Vagina (tissue), 2 donors: ENCODE measurements at regions not wholly inside any gene's neighbourhood (a gene's known extent, or its start where the extent isn't known, plus 50 kb on each side); places are given as distances from the start of the nearest gene placed in this dataset.

Source experiments
- DNase-seq, 2 donors: peaks; one replicate each; pipeline ENCODE4 v3.0.0-alpha.2; 2017; ENCODE audit errors: extremely low spot score in 2 of 2
- H3K27ac ChIP-seq: fragments of 200-600 bp; sonication (generic); one replicate; pipeline ENCODE4 v1.5.1; 2019
- H3K27me3 ChIP-seq: fragments of 200-600 bp; sonication (generic); one replicate; pipeline ENCODE4 v1.5.1; 2019
- H3K36me3 ChIP-seq, 2 donors: fragments of 200-600 bp; sonication (generic); one replicate each; pipeline ENCODE4 v1.5.1; 2017 to 2019
- H3K4me1 ChIP-seq: fragments of 200-600 bp; sonication (generic); one replicate; pipeline ENCODE4 v1.5.1; 2019
- H3K4me3 ChIP-seq, 2 donors: fragments of 200-600 bp; sonication (generic); 1 replicate in 1 of 2; 2 replicates in 1 of 2; pipeline ENCODE4 v1.5.1; 2016 to 2019
- H3K9me3 ChIP-seq: fragments of 200-600 bp; sonication (generic); one replicate; pipeline ENCODE4 v1.5.1; 2019
- CTCF ChIP-seq, 3 experiments: fragments of 450-650 bp in 2 of 3; fragments of 200-600 bp in 1 of 3; sonication (generic) in 1 of 3; IDR thresholded peaks; one replicate each; pipeline ENCODE4 v1.5.1; 2017 to 2019; ENCODE audit warnings: antibody characterized with exemption in 3 of 3, mild to moderate bottlenecking in 2 of 3, moderate library complexity in 2 of 3
- POLR2A ChIP-seq, 2 donors: fragments of 450-650 bp; IDR thresholded peaks; one replicate each; pipeline ENCODE4 v1.6.1; 2017; ENCODE audit warnings: antibody characterized with exemption in 2 of 2, mild to moderate bottlenecking in 2 of 2, moderate library complexity in 2 of 2
- POLR2AphosphoS5 ChIP-seq, 2 donors: sonication (generic); formaldehyde crosslinking; IDR thresholded peaks; one replicate each; pipeline ENCODE4 v1.9.0; 2017; ENCODE audit warnings: antibody characterized with exemption in 2 of 2, mild to moderate bottlenecking in 2 of 2, low read depth in 1 of 2; ENCODE audit not compliant: insufficient read depth in 1 of 2
- intact Hi-C: fragments of 100-400 bp; cut with DNase I; formaldehyde crosslinking; loops from one replicate; pipeline ENCODE4 v1.15.1; 2023

- Histone ChIP-seq H3K9me3 (no peaks in the 10 kb centered on the region), H3K36me3 (no peaks in the 10 kb centered on the region), H3K27me3 (no peaks in the 10 kb centered on the region), H3K4me1 (no peaks in the 10 kb centered on the region), H3K4me3 (no peak overlapping the region), H3K27ac (no peak overlapping the region)
- DNase-seq: no peak
- no peak for TF ChIP-seq CTCF (IDR thresholded peaks at IDR 0.05)
- TF ChIP-seq POLR2A (IDR thresholded peaks at IDR 0.05): no peak
- no peak for TF ChIP-seq POLR2AphosphoS5 (IDR thresholded peaks at IDR 0.05; ENCODE audit: insufficient read depth in 1 of 2, low read depth in 1 of 2)
- intact Hi-C loops: no loop called here
These were observed 384.0 kb upstream of the SEMA3D start for GRCh38 chr7:85570898-85571297.

GRCh38 chr7:85567983-85568382 is 381.1 kb upstream of the SEMA3D start:
- TF ChIP-seq CTCF (IDR thresholded peaks at IDR 0.05) (no peak), POLR2A (IDR thresholded peaks at IDR 0.05) (no peak), POLR2AphosphoS5 (IDR thresholded peaks at IDR 0.05; ENCODE audit: insufficient read depth in 1 of 2, low read depth in 1 of 2) (no peak)
- intact Hi-C loops: no loop called here
- Histone ChIP-seq H3K27me3 (no peaks in the 10 kb centered on the region), H3K4me1 (no peaks in the 10 kb centered on the region), H3K4me3 (no peak overlapping the region), H3K9me3 (no peaks in the 10 kb centered on the region), H3K36me3 (no peaks in the 10 kb centered on the region), H3K27ac (no peak overlapping the region)
- no peak for DNase-seq

- TF ChIP-seq POLR2AphosphoS5 (IDR thresholded peaks at IDR 0.05; ENCODE audit: insufficient read depth in 1 of 2, low read depth in 1 of 2): no peak
- no peak for TF ChIP-seq CTCF (IDR thresholded peaks at IDR 0.05)
- TF ChIP-seq POLR2A (IDR thresholded peaks at IDR 0.05): no peak
- Histone ChIP-seq H3K9me3 (no peaks in the 10 kb centered on the region), H3K27me3 (no peaks in the 10 kb centered on the region), H3K4me1 (no peaks in the 10 kb centered on the region), H3K27ac (no peak overlapping the region), H3K36me3 (no peaks in the 10 kb centered on the region), H3K4me3 (no peak overlapping the region)
- no peak for DNase-seq
- intact Hi-C loops: no loop called here
These were observed 379.4 kb upstream of the SEMA3D start for GRCh38 chr7:85566095-85566794.

GRCh38 chr7:85565276-85565675 is 378.4 kb upstream of the SEMA3D start:
- TF ChIP-seq POLR2AphosphoS5 (IDR thresholded peaks at IDR 0.05; ENCODE audit: insufficient read depth in 1 of 2, low read depth in 1 of 2) (no peak), CTCF (IDR thresholded peaks at IDR 0.05) (no peak), POLR2A (IDR thresholded peaks at IDR 0.05) (no peak)
- Histone ChIP-seq H3K4me3 (no peak overlapping the region), H3K4me1 (no peaks in the 10 kb centered on the region), H3K9me3 (no peaks in the 10 kb centered on the region), H3K27ac (no peak overlapping the region), H3K27me3 (no peaks in the 10 kb centered on the region), H3K36me3 (no peaks in the 10 kb centered on the region)
- DNase-seq: no peak
- intact Hi-C loops: no loop called here

- H3K4me3 ChIP-seq: no peak overlapping the region
- H3K4me1 ChIP-seq: no peaks in the 10 kb centered on the region
- DNase-seq: no peak
- H3K36me3 ChIP-seq: no peaks in the 10 kb centered on the region
- TF ChIP-seq CTCF (IDR thresholded peaks at IDR 0.05) (no peak), POLR2A (IDR thresholded peaks at IDR 0.05) (no peak), POLR2AphosphoS5 (IDR thresholded peaks at IDR 0.05; ENCODE audit: insufficient read depth in 1 of 2, low read depth in 1 of 2) (no peak)
- H3K27me3 ChIP-seq: no peaks in the 10 kb centered on the region
- no peak overlapping the region for H3K27ac ChIP-seq
- intact Hi-C loops: no loop called here
- H3K9me3 ChIP-seq: no peaks in the 10 kb centered on the region
These were observed 378.0 kb upstream of the SEMA3D start for GRCh38 chr7:85564861-85565260.
